Mesodermal cell (in vitro differentiated cells): ENCODE measurements at regions not wholly inside any gene's neighbourhood (a gene's known extent, or its start where the extent isn't known, plus 50 kb on each side); places are given as distances from the start of the nearest gene placed in this dataset.
"Not testable (repeated sequence)": the region's sequence is repeated elsewhere in the genome, so short reads cannot be mapped to it uniquely, and the experiment has no call there.

Experiments
- H3K27ac ChIP-seq: 2 replicates; pipeline ENCODE4 v1.7.0; 2013; ENCODE audit warnings: mild to moderate bottlenecking, low read depth, low read length, moderate library complexity; ENCODE audit not compliant: severe bottlenecking
- H3K36me3 ChIP-seq: 2 replicates; pipeline ENCODE4 v1.7.1; 2013; ENCODE audit warnings: mild to moderate bottlenecking, low read length, moderate library complexity; ENCODE audit not compliant: control insufficient read depth, insufficient read depth
- H3K4me1 ChIP-seq: one replicate; pipeline ENCODE4 v1.7.1; 2013; ENCODE audit warnings: mild to moderate bottlenecking, low read length; ENCODE audit not compliant: insufficient read depth, control insufficient read depth, poor library complexity, severe bottlenecking
- H3K4me3 ChIP-seq: 2 replicates; pipeline ENCODE4 v1.7.0; 2013; ENCODE audit warnings: low read length, control low read depth, mild to moderate bottlenecking; ENCODE audit not compliant: insufficient read depth, poor library complexity, severe bottlenecking; ENCODE audit errors: extremely low read depth
- H3K9me3 ChIP-seq: 2 replicates; pipeline ENCODE4 v1.7.1; 2013; ENCODE audit warnings: mild to moderate bottlenecking, low read length, moderate library complexity; ENCODE audit not compliant: control insufficient read depth
- WGBS, 2 experiments: methylation state at CpG; one replicate each; pipeline ENCODE4 v1.1.5; 2013; ENCODE audit warnings: missing lambda C conversion rate in 2 of 2; ENCODE audit not compliant: insufficient coverage in 2 of 2; 5-methylcytosine and 5-hydroxymethylcytosine counted together

- Histone ChIP-seq H3K4me1 (no peaks in the 10 kb centered on the region), H3K4me3 (no peak overlapping the region), H3K36me3 (no peaks in the 10 kb centered on the region), H3K9me3 (no peaks in the 10 kb centered on the region), H3K27ac (no peak overlapping the region)
Measured at GRCh38 chr13:53417601-53418000, 389.0 kb downstream of the OLFM4 start.

DNA sequence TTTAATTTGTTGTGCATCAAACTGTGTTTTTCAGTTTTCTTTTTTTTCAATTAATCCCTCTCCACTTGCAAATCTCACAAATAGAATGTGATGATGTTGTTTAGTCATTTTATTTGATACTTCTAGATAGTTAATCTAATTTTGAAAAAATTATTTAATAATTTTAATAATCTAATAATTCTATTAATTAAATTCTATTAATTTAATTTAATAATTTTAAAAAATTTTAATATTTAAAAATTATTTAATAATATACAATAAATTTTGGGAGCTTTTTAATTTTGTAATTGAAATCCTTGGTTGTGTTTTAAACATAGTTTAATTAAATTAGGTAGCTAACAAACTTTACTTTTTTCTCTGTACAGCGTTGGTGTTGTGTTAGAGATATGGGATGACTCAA lies 393.8 kb downstream of the OLFM4 start:
- Histone ChIP-seq H3K27ac (no peak overlapping the region), H3K4me1 (no peaks in the 10 kb centered on the region), H3K9me3 (no peaks in the 10 kb centered on the region), H3K4me3 (no peak overlapping the region), H3K36me3 (no peaks in the 10 kb centered on the region)
- WGBS, 2 experiments: no CpG with 5 or more reads among the region's 1 CpG

- H3K4me1 ChIP-seq: no peaks in the 10 kb centered on the region
- H3K27ac ChIP-seq: no peak overlapping the region
- no peak overlapping the region for H3K4me3 ChIP-seq
- H3K36me3 ChIP-seq: no peaks in the 10 kb centered on the region
- 82 to 100% methylated on average over 2 to 3 of the region's 3 CpGs for WGBS, 2 experiments
- peaks cover 4% of the 10 kb centered on the region for H3K9me3 ChIP-seq
Measured at GRCh38 chr13:53436396-53436795, 407.8 kb downstream of the OLFM4 start.

DNA sequence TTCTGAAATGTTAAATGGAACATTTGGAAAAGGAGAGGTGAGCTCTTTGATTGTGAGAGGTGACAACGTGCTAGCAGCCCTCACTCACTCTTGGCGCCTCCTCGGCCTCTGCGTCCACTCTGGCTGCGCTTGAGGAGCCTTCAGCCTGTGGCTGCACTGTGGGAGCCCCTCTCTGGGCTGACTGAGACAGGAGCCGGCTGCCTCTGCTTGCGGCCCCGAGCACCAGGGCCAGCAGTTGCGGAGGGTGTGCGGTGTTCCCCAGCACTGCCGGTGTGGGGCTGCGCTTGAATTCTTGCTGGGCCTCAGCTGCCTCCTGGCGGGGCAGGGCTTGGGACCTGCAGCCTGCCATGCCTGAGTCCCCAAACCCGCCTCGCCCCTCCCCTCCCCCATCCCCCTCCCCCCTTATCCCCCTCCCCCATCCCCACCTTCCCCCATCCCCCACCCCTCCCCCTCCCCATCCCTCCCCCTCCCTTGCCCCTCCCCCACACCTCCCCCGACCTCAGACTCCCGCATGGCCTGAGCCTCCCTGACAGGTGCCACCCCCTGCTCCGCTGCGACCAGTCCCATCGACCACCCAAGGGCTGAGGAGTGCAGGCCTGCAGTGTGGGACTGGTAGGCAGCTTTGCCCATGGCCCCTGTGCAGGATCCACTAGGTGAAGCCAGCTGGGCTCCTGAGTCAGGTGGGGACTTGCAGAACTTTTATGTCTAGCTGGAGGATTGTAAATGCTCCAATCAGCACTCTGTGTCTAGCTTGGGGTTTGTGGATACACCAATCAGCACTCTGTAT lies 411.0 kb downstream of the OLFM4 start:
- Histone ChIP-seq H3K9me3 (peaks cover 4% of the 10 kb centered on the region), H3K4me1 (no peaks in the 10 kb centered on the region), H3K36me3 (no peaks in the 10 kb centered on the region), H3K27ac (no peak overlapping the region), H3K4me3 (no peak overlapping the region)
- 93 to 95% methylated on average over 12 to 15 of the region's 20 CpGs for WGBS, 2 experiments

DNA sequence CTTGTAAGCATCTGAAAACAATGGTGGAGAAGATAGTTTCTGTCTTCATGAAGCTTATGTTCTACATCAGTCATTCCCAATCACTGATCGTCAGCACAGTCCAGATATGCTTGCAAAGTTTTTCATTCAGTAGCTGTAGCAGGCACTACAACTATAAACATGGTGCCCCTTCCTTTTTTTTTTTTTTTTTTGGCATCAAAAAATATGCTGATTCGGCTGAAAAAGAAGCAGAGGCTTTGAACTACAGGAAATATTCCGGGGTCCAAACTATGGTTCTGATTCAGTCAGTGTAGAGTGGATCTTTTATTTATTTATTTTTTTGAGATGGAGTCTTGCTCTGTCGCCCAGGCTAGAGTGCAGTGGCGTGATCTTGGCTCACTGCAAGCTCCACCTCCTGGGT lies 414.4 kb downstream of the OLFM4 start:
- Histone ChIP-seq H3K27ac (no peak overlapping the region), H3K9me3 (peaks cover 4% of the 10 kb centered on the region), H3K4me1 (no peaks in the 10 kb centered on the region), H3K36me3 (no peaks in the 10 kb centered on the region), H3K4me3 (no peak overlapping the region)
- WGBS, 2 experiments: 100% methylated on average over 1 of the region's 5 CpGs; no CpG with 5 or more reads in 1 of the 2 experiments

DNA sequence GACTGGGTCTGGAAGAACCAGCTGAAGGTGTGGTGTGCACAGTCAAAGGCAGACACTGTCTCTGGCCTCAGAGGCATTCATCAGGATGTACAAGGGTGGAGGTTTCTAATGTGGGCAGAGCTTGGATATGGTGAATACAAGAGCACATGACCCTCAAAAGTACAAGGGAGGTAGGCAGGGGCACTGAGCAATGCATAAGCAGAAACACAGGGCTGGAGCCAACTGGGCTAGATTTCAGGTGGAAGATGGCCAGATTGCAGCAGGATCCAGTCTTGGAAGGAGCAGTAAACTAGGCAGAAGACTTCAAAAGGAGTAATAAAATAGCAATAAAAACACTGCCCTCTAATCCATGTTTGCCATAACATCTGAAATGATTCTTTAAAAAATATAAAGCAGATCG lies 417.1 kb downstream of the OLFM4 start:
- H3K4me3 ChIP-seq: no peak overlapping the region
- H3K9me3 ChIP-seq: peaks cover 5% of the 10 kb centered on the region
- no peaks in the 10 kb centered on the region for H3K36me3 ChIP-seq
- H3K4me1 ChIP-seq: no peaks in the 10 kb centered on the region
- no peak overlapping the region for H3K27ac ChIP-seq
- 86 to 100% methylated on average over 1 of the region's 1 CpG for WGBS, 2 experiments

- Histone ChIP-seq H3K4me1 (no peaks in the 10 kb centered on the region), H3K36me3 (no peaks in the 10 kb centered on the region)
- 80 to 86% methylated on average over 1 to 2 of the region's 4 CpGs for WGBS, 2 experiments
Measured at GRCh38 chr13:53447456-53447855, 418.8 kb downstream of the OLFM4 start.

DNA sequence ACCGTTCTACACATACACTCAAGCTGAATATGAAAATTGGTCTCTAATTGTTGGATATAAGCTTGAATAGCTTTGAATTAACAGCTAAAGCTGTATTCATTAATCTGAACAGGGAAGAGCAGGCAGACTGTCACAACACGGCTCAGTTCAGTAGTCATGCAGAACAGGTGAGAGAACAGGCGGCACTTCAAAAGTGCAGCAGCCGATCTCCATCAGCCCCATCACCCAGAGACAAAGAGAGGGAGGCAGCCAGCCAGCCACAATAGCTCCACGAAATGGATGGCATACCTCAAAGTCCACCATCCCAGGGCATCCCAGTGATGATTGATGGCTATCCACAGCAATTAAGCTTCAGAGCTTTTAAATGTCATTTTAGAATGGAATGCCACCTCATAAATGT lies 419.2 kb downstream of the OLFM4 start:
- no peak overlapping the region for H3K27ac ChIP-seq
- H3K9me3 ChIP-seq: peaks cover 9% of the 10 kb centered on the region
- H3K36me3 ChIP-seq: no peaks in the 10 kb centered on the region
- no peak overlapping the region for H3K4me3 ChIP-seq
- 78 to 93% methylated on average over 3 to 4 of the region's 5 CpGs for whole genome bisulfite sequencing, 2 experiments
- no peaks in the 10 kb centered on the region for H3K4me1 ChIP-seq

More at GRCh38 chr13:53447456-53447855, 418.8 kb downstream of the OLFM4 start:
- Histone ChIP-seq H3K9me3 (peaks cover 9% of the 10 kb centered on the region), H3K4me3 (no peak overlapping the region), H3K27ac (no peak overlapping the region)

DNA sequence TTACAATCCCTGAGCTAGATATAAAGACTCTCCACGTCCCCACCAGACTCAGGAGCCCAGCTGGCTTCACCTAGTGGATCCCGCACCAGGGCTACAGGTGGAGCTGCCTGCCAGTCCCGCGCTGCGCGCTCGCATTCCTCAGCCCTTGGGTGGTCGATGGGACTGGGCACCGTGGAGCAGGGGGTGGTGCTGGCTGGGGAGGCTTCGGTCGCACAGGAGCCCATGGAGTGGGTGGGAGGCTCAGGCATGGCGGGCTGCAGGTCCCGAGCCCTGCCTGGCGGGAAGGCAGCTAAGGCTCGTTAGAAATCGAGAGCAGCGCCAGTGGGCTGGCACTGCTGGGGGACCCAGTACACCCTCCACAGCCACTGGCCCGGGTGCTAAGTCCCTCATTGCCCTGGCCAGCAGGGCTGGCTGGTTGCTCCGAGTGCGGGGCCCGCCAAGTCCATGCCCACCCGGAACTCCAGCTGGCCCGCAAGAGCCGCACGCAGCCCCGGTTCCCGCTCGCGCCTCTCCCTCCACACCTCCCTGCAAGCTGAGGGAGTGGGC lies 423.7 kb downstream of the OLFM4 start:
- 91 to 98% methylated on average over 5 to 8 of the region's 29 CpGs for WGBS, 2 experiments
- not testable (repeated sequence) for H3K27ac ChIP-seq, H3K36me3 ChIP-seq, H3K9me3 ChIP-seq, H3K4me3 ChIP-seq, H3K4me1 ChIP-seq

GRCh38 chr13:53460796-53461195 lies 432.2 kb downstream of the OLFM4 start:
- Histone ChIP-seq H3K36me3 (no peaks in the 10 kb centered on the region), H3K4me1 (no peaks in the 10 kb centered on the region), H3K4me3 (no peak overlapping the region), H3K27ac (peak overlapping the region; percentile 57), H3K9me3 (peaks cover 5% of the 10 kb centered on the region)
- WGBS, 2 experiments: 80 to 100% methylated on average over 1 of the region's 1 CpG

DNA sequence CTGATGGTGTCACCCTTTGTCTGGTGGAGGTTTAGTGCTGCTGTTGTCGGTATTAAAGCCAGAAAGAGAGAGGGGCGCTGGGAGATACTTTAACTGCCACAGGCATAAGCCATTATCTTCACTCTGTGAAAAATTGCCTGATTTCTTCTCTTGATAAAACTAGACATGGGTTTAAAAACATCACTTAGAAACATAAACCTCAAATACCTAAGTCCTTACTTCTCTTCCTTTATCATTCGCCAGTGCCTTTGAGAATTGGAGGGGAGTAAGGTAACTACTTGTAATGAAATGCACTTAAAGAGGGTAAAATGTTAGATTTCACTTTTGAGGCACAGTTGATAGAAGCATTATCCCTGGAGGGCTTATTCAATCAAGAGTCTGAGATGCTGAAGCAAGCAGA lies 434.5 kb downstream of the OLFM4 start:
- H3K27ac ChIP-seq: no peak overlapping the region
- no peak overlapping the region for H3K4me3 ChIP-seq
- H3K9me3 ChIP-seq: no peaks in the 10 kb centered on the region
- 80 to 83% methylated on average over 1 of the region's 3 CpGs for WGBS, 2 experiments
- H3K36me3 ChIP-seq: no peaks in the 10 kb centered on the region
- H3K4me1 ChIP-seq: no peaks in the 10 kb centered on the region
